ENCODE measurements at regions not wholly inside any gene's neighbourhood (a gene's known extent, or its start where the extent isn't known, plus 50 kb on each side); places are given as distances from the start of the nearest gene placed in this dataset.

GRCh38 chr5:91277840-91278239, 105.3 kb downstream of the ARRDC3 start:
- Histone ChIP-seq H3K27ac (no peak overlapping the region), H3K4me3 (no peak overlapping the region), H3K4me1 (peaks cover 0 to 24% (median 9%) of the 10 kb centered on the region in 6 donors), H3K27me3 (replicated peaks in 1 of 7) (no peaks in the 10 kb centered on the region), H3K9me3 (no peaks in the 10 kb centered on the region), H3K36me3 (no peaks in the 10 kb centered on the region)
- intact Hi-C loops (cut with DNase I; ENCODE audit: low total_unique reads) = no loop called here
- WGBS, 5 donors = 77 to 86% (median 84%) methylated on average over 3 of the region's 3 CpGs
- no peak for TF ChIP-seq POLR2A (IDR thresholded peaks at IDR 0.05)
- TF ChIP-seq CTCF (IDR thresholded peaks at IDR 0.05 in 8 of 11, conservative IDR thresholded peaks at IDR 0.05 in 3 of 11) = no peak
- TF ChIP-seq POLR2AphosphoS5 (IDR thresholded peaks at IDR 0.05) = no peak
- DNase-seq = no peak

GRCh38 chr5:91277093-91277626, 106.0 kb downstream of the ARRDC3 start:
- 67 to 82% (median 76%) methylated on average over 5 of the region's 5 CpGs for WGBS, 5 donors
- Histone ChIP-seq H3K27ac (no peak overlapping the region), H3K36me3 (no peaks in the 10 kb centered on the region), H3K9me3 (no peaks in the 10 kb centered on the region), H3K4me3 (no peak overlapping the region), H3K27me3 (replicated peaks in 1 of 7) (no peaks in the 10 kb centered on the region), H3K4me1 (peaks cover 0 to 24% (median 9%) of the 10 kb centered on the region in 6 donors)
- no peak for DNase-seq
- TF ChIP-seq POLR2AphosphoS5 (IDR thresholded peaks at IDR 0.05) (no peak), CTCF (IDR thresholded peaks at IDR 0.05 in 8 of 11, conservative IDR thresholded peaks at IDR 0.05 in 3 of 11) (no peak), POLR2A (IDR thresholded peaks at IDR 0.05) (no peak)
- intact Hi-C loops (cut with DNase I; ENCODE audit: low total_unique reads) = no loop called here

GRCh38 chr5:91272858-91273257, 110.3 kb downstream of the ARRDC3 start:
- Histone ChIP-seq H3K36me3 (no peaks in the 10 kb centered on the region), H3K9me3 (no peaks in the 10 kb centered on the region), H3K27me3 (replicated peaks in 1 of 7) (no peaks in the 10 kb centered on the region), H3K4me3 (no peak overlapping the region), H3K27ac (no peak overlapping the region), H3K4me1 (no peaks in the 10 kb centered on the region)
- no peak for TF ChIP-seq CTCF (IDR thresholded peaks at IDR 0.05 in 8 of 11, conservative IDR thresholded peaks at IDR 0.05 in 3 of 11)
- TF ChIP-seq POLR2A (IDR thresholded peaks at IDR 0.05) = no peak
- TF ChIP-seq POLR2AphosphoS5 (IDR thresholded peaks at IDR 0.05) = no peak
- intact Hi-C loops (cut with DNase I; ENCODE audit: low total_unique reads) = no loop called here
- DNase-seq = no peak
- WGBS, 5 donors = 44 to 70% (median 64%) methylated on average over 2 of the region's 2 CpGs

GRCh38 chr5:91271999-91272398, 111.1 kb downstream of the ARRDC3 start:
- DNase-seq = no peak
- H3K4me3 ChIP-seq = no peak overlapping the region
- H3K27ac ChIP-seq = no peak overlapping the region
- H3K9me3 ChIP-seq = no peaks in the 10 kb centered on the region
- intact Hi-C loops (cut with DNase I; ENCODE audit: low total_unique reads) = no loop called here
- H3K36me3 ChIP-seq = no peaks in the 10 kb centered on the region
- no peaks in the 10 kb centered on the region for H3K27me3 ChIP-seq (replicated peaks in 1 of 7)
- no peaks in the 10 kb centered on the region for H3K4me1 ChIP-seq
- TF ChIP-seq POLR2A (IDR thresholded peaks at IDR 0.05) (no peak), POLR2AphosphoS5 (IDR thresholded peaks at IDR 0.05) (no peak), CTCF (IDR thresholded peaks at IDR 0.05 in 8 of 11, conservative IDR thresholded peaks at IDR 0.05 in 3 of 11) (no peak)

Data from spleen (tissue), 11 donors.